Neural progenitor cell (in vitro differentiated cells): ENCODE measurements at regions not wholly inside any gene's neighbourhood (a gene's known extent, or its start where the extent isn't known, plus 50 kb on each side); places are given as distances from the start of the nearest gene placed in this dataset.
"Not testable (repeated sequence)": the region's sequence is repeated elsewhere in the genome, so short reads cannot be mapped to it uniquely, and the experiment has no call there.

ENCODE experiments used
- DNase-seq: peaks from one replicate; pipeline ENCODE4 v3.0.0-alpha.2; 2016; ENCODE audit warnings: low spot score
- H2AFZ ChIP-seq: fragments of 200-600 bp; sonication (generic); replicated peaks from 2 replicates; pipeline ENCODE4 v1.6.1; 2016; ENCODE audit warnings: antibody characterized with exemption
- H3F3A ChIP-seq: fragments of 200-600 bp; sonication (generic); 2 replicates; pipeline ENCODE4 v1.6.1; 2016; ENCODE audit warnings: antibody characterized with exemption, low read depth
- H3K27ac ChIP-seq: fragments of 200-600 bp; sonication (generic); 2 replicates; pipeline ENCODE4 v1.5.1; 2016; ENCODE audit warnings: mild to moderate bottlenecking
- H3K27me3 ChIP-seq: fragments of 200-600 bp; sonication (generic); 2 replicates; pipeline ENCODE4 v1.6.1; 2016; ENCODE audit warnings: mild to moderate bottlenecking, moderate library complexity
- H3K36me3 ChIP-seq: fragments of 200-600 bp; sonication (generic); 2 replicates; pipeline ENCODE4 v1.5.1; 2016
- H3K4me1 ChIP-seq: fragments of 200-600 bp; sonication (generic); 2 replicates; pipeline ENCODE4 v1.6.1; 2016; ENCODE audit warnings: mixed run types
- H3K4me2 ChIP-seq: fragments of 200-600 bp; sonication (generic); 2 replicates; pipeline ENCODE4 v1.6.1; 2016
- H3K4me3 ChIP-seq: fragments of 200-600 bp; sonication (generic); 2 replicates; pipeline ENCODE4 v1.5.1; 2016
- H3K79me2 ChIP-seq: fragments of 200-600 bp; sonication (generic); 2 replicates; pipeline ENCODE4 v1.6.1; 2016; ENCODE audit warnings: low read depth
- H3K9ac ChIP-seq: fragments of 200-600 bp; sonication (generic); 2 replicates; pipeline ENCODE4 v1.6.1; 2016
- H3K9me3 ChIP-seq: fragments of 200-600 bp; sonication (generic); 2 replicates; pipeline ENCODE4 v1.5.1; 2016; ENCODE audit warnings: low read depth
- H4K20me1 ChIP-seq: fragments of 200-600 bp; sonication (generic); 2 replicates; pipeline ENCODE4 v1.6.1; 2016; ENCODE audit warnings: low read depth
- H3K27ac Mint-ChIP-seq: 3 replicates; pipeline ENCODE4 v1.8.0; 2021; ENCODE audit warnings: mixed read lengths
- H3K27me3 Mint-ChIP-seq: 2 replicates; pipeline ENCODE4 v1.8.0; 2022; ENCODE audit warnings: low read depth, mild to moderate bottlenecking, inconsistent platforms, moderate library complexity, mixed read lengths; ENCODE audit not compliant: insufficient read depth
- H3K36me3 Mint-ChIP-seq: 3 replicates; pipeline ENCODE4 v1.8.0; 2021; ENCODE audit warnings: mixed read lengths
- H3K4me1 Mint-ChIP-seq: 3 replicates; pipeline ENCODE4 v1.8.0; 2021; ENCODE audit warnings: mixed read lengths
- H3K4me3 Mint-ChIP-seq: 3 replicates; pipeline ENCODE4 v1.8.0; 2021; ENCODE audit warnings: mild to moderate bottlenecking, moderate library complexity, mixed read lengths
- H3K9me3 Mint-ChIP-seq: 3 replicates; pipeline ENCODE4 v1.8.0; 2020; ENCODE audit warnings: mixed read lengths
- CTCF ChIP-seq: fragments of 200-600 bp; sonication (generic); IDR thresholded peaks from 2 replicates; pipeline ENCODE4 v1.5.1; 2017; ENCODE audit warnings: antibody characterized with exemption, mild to moderate bottlenecking
- EZH2 ChIP-seq: fragments of 200-600 bp; sonication (generic); IDR thresholded peaks from 2 replicates; pipeline ENCODE4 v1.6.1; 2017; ENCODE audit warnings: antibody characterized with exemption, mild to moderate bottlenecking, moderate library complexity
- EZH2phosphoT487 ChIP-seq: fragments of 200-600 bp; sonication (generic); IDR thresholded peaks from 2 replicates; pipeline ENCODE4 v1.6.1; 2017; ENCODE audit warnings: antibody characterized with exemption

GRCh38 chr13:48879432-48879831 lies 96.3 kb upstream of the FNDC3A start:
- Histone ChIP-seq H3K4me2 (no peak overlapping the region), H3K79me2 (no peaks in the 10 kb centered on the region), H3K27me3 (peaks cover 53% of the 10 kb centered on the region), H3K36me3 (no peaks in the 10 kb centered on the region), H3F3A (no peaks in the 10 kb centered on the region), H3K27ac (no peak overlapping the region), H3K9me3 (no peaks in the 10 kb centered on the region), H4K20me1 (no peaks in the 10 kb centered on the region), H3K9ac (no peak overlapping the region), H2AFZ (no peak overlapping the region), H3K4me1 (peaks cover 21% of the 10 kb centered on the region), H3K4me3 (no peak overlapping the region)
- no peaks in the 10 kb centered on the region for H3K9me3 Mint-ChIP-seq
- H3K36me3 Mint-ChIP-seq: no peaks in the 10 kb centered on the region
- H3K4me3 Mint-ChIP-seq: no peak overlapping the region
- TF ChIP-seq EZH2phosphoT487 (no peak), CTCF (no peak), EZH2 (no peak)
- H3K27ac Mint-ChIP-seq: no peak overlapping the region
- peaks cover 6% of the 10 kb centered on the region for H3K27me3 Mint-ChIP-seq
- no peak for DNase-seq
- H3K4me1 Mint-ChIP-seq: peaks cover 10% of the 10 kb centered on the region

GRCh38 chr13:48879854-48880253 lies 95.9 kb upstream of the FNDC3A start:
- Histone ChIP-seq H3K9ac (no peak overlapping the region), H3K4me2 (no peak overlapping the region), H3K4me1 (peaks cover 19% of the 10 kb centered on the region), H3K4me3 (no peak overlapping the region), H3F3A (no peaks in the 10 kb centered on the region), H3K36me3 (no peaks in the 10 kb centered on the region), H3K9me3 (no peaks in the 10 kb centered on the region), H3K79me2 (no peaks in the 10 kb centered on the region), H2AFZ (no peak overlapping the region), H4K20me1 (no peaks in the 10 kb centered on the region), H3K27ac (no peak overlapping the region), H3K27me3 (peaks cover 49% of the 10 kb centered on the region)
- Mint-ChIP-seq H3K36me3 (no peaks in the 10 kb centered on the region), H3K9me3 (no peaks in the 10 kb centered on the region), H3K27ac (no peak overlapping the region), H3K4me1 (peaks cover 10% of the 10 kb centered on the region), H3K27me3 (peaks cover 4% of the 10 kb centered on the region), H3K4me3 (no peak overlapping the region)
- no peak for TF ChIP-seq EZH2phosphoT487
- TF ChIP-seq EZH2: no peak
- TF ChIP-seq CTCF: no peak
- DNase-seq: no peak

GRCh38 chr13:48883786-48884185 lies 91.9 kb upstream of the FNDC3A start:
- H3K9me3 Mint-ChIP-seq, H3K4me3 ChIP-seq, H4K20me1 ChIP-seq, H3K36me3 Mint-ChIP-seq, H3K4me2 ChIP-seq, H3K27ac Mint-ChIP-seq, H3F3A ChIP-seq, DNase-seq, H3K27me3 Mint-ChIP-seq, H2AFZ ChIP-seq, H3K36me3 ChIP-seq, H3K79me2 ChIP-seq, H3K9me3 ChIP-seq, H3K27ac ChIP-seq, H3K4me3 Mint-ChIP-seq, H3K4me1 ChIP-seq, H3K9ac ChIP-seq: not testable (repeated sequence)
- peaks cover 10% of the 10 kb centered on the region for H3K4me1 Mint-ChIP-seq
- H3K27me3 ChIP-seq: peaks cover 16% of the 10 kb centered on the region

- H3K9me3 ChIP-seq: no peaks in the 10 kb centered on the region
- no peak overlapping the region for H3K4me2 ChIP-seq
- no peak overlapping the region for H3K9ac ChIP-seq
- Mint-ChIP-seq H3K9me3 (no peaks in the 10 kb centered on the region), H3K27me3 (peaks cover 4% of the 10 kb centered on the region), H3K4me1 (peaks cover 10% of the 10 kb centered on the region), H3K27ac (no peak overlapping the region), H3K4me3 (no peak overlapping the region), H3K36me3 (no peaks in the 10 kb centered on the region)
- H4K20me1 ChIP-seq: no peaks in the 10 kb centered on the region
- peaks cover 5% of the 10 kb centered on the region for H3K4me1 ChIP-seq
- TF ChIP-seq EZH2phosphoT487: no peak
- TF ChIP-seq EZH2: no peak
- no peak for TF ChIP-seq CTCF
- no peak for DNase-seq
- no peaks in the 10 kb centered on the region for H3K36me3 ChIP-seq
- H2AFZ ChIP-seq: no peak overlapping the region
- H3K79me2 ChIP-seq: no peaks in the 10 kb centered on the region
- H3K27ac ChIP-seq: no peak overlapping the region
- H3K4me3 ChIP-seq: no peak overlapping the region
- no peaks in the 10 kb centered on the region for H3F3A ChIP-seq
- peaks cover 7% of the 10 kb centered on the region for H3K27me3 ChIP-seq
Measured at GRCh38 chr13:48885027-48885395, 90.7 kb upstream of the FNDC3A start.
